CD4-positive, alpha-beta T cell (primary cell): ENCODE measurements at regions not wholly inside any gene's neighbourhood (a gene's known extent, or its start where the extent isn't known, plus 50 kb on each side); places are given as distances from the start of the nearest gene placed in this dataset.
"Not testable (repeated sequence)": the region's sequence is repeated elsewhere in the genome, so short reads cannot be mapped to it uniquely, and the experiment has no call there.

Experiments used
- ATAC-seq: fragments of 200-7000 bp; cut with Tn5 transposase; one replicate; pipeline ENCODE4 v1.10.0; 2022; ENCODE audit warnings: mild to moderate bottlenecking; ENCODE audit not compliant: poor library complexity
- CTCF ChIA-PET: fragments of 350-600 bp; sonication (Branson Sonifier 250); formaldehyde crosslinking; loops from one replicate; lab custom pipeline; 2021; ENCODE audit warnings: antibody characterized with exemption, inconsistent platforms; lab: Charles Lee
- POLR2A ChIA-PET: fragments of 350-600 bp; sonication (Branson Sonifier 250); formaldehyde crosslinking; loops from one replicate; lab custom pipeline; 2021; ENCODE audit warnings: antibody characterized with exemption, inconsistent platforms; lab: Charles Lee
- DNase-seq, 14 experiments: peaks; one replicate each; pipeline ENCODE4 v3.0.0-alpha.2; 2013 to 2020; ENCODE audit warnings: mixed read lengths in 2 of 14
- H3K27ac ChIP-seq, 2 donors: one replicate each; pipeline versions ENCODE4 v1.5.1 to v1.7.0; 2013; ENCODE audit warnings: low read length in 2 of 2, low read depth in 1 of 2, mild to moderate bottlenecking in 1 of 2
- H3K27me3 ChIP-seq, 2 experiments: 1 replicate in 1 of 2; 2 replicates in 1 of 2; pipeline versions ENCODE4 v1.6.1 to v1.7.0; 2013; ENCODE audit warnings: low read length in 2 of 2, control low read depth in 1 of 2, mild to moderate bottlenecking in 1 of 2, moderate library complexity in 1 of 2; ENCODE audit not compliant: insufficient read depth in 2 of 2, control insufficient read depth in 1 of 2
- H3K36me3 ChIP-seq: one replicate; pipeline ENCODE4 v1.6.1; 2013; ENCODE audit warnings: low read length, control low read depth; ENCODE audit not compliant: insufficient read depth
- H3K4me1 ChIP-seq: one replicate; pipeline ENCODE4 v1.6.1; 2013; ENCODE audit warnings: low read length, control low read depth; ENCODE audit not compliant: insufficient read depth
- H3K4me3 ChIP-seq: one replicate; pipeline ENCODE4 v1.5.1; 2013; ENCODE audit warnings: mild to moderate bottlenecking, low read length, moderate library complexity
- H3K9me3 ChIP-seq, 2 experiments: 1 replicate in 1 of 2; 2 replicates in 1 of 2; pipeline versions ENCODE4 v1.6.1 to v1.7.0; 2013; ENCODE audit warnings: low read length in 2 of 2, mild to moderate bottlenecking in 2 of 2, control low read depth in 1 of 2, moderate library complexity in 1 of 2; ENCODE audit not compliant: control insufficient read depth in 1 of 2, insufficient read depth in 1 of 2
- H3K27ac Mint-ChIP-seq: one replicate; pipeline ENCODE4 v1.8.0; 2020; ENCODE audit warnings: mixed read lengths
- H3K27me3 Mint-ChIP-seq: one replicate; pipeline ENCODE4 v1.8.0; 2021; ENCODE audit warnings: mixed read lengths
- H3K36me3 Mint-ChIP-seq: one replicate; pipeline ENCODE4 v1.8.0; 2021; ENCODE audit warnings: low read depth, mixed read lengths
- H3K4me1 Mint-ChIP-seq: one replicate; pipeline ENCODE4 v1.8.0; 2021; ENCODE audit warnings: low read depth, mixed read lengths
- H3K4me3 Mint-ChIP-seq: one replicate; pipeline ENCODE4 v1.8.0; 2020; ENCODE audit warnings: mild to moderate bottlenecking, mixed read lengths
- H3K9me3 Mint-ChIP-seq: one replicate; pipeline ENCODE4 v1.8.0; 2020; ENCODE audit warnings: mixed read lengths
- CTCF ChIP-seq: fragments of 200-600 bp; IDR thresholded peaks from one replicate; pipeline ENCODE4 v1.8.0; 2022; ENCODE audit warnings: antibody characterized with exemption, mild to moderate bottlenecking
- intact Hi-C, 2 experiments: fragments of 100-400 bp; cut with DNase I in 1 of 2; cut with micrococcal nuclease in 1 of 2; formaldehyde crosslinking; loops; one replicate each; pipeline versions ENCODE4 v1.15.1 to v1.9.0; 2023 to 2025; cut with DNase I, micrococcal nuclease

GRCh38 chr2:125004106-125004800 is 979.2 kb downstream of the CNTNAP5 start:
- CTCF ChIA-PET: no interaction called here
- Histone ChIP-seq H3K4me1 (no peaks in the 10 kb centered on the region), H3K27me3 (no peaks in the 10 kb centered on the region), H3K9me3 (no peaks in the 10 kb centered on the region), H3K27ac (no peak overlapping the region), H3K36me3 (no peaks in the 10 kb centered on the region), H3K4me3 (no peak overlapping the region)
- TF ChIP-seq CTCF: no peak
- intact Hi-C loops: no loop called here
- Mint-ChIP-seq H3K27ac (no peak overlapping the region), H3K27me3 (no peaks in the 10 kb centered on the region), H3K4me1 (no peaks in the 10 kb centered on the region), H3K4me3 (no peak overlapping the region), H3K36me3 (no peaks in the 10 kb centered on the region), H3K9me3 (peaks cover 5% of the 10 kb centered on the region)
- ATAC-seq (no peak), DNase-seq (no peak)
- POLR2A ChIA-PET: no interaction called here

GRCh38 chr2:125006676-125007075 is 981.6 kb downstream of the CNTNAP5 start:
- ATAC-seq: no peak
- Mint-ChIP-seq H3K9me3 (peaks cover 13% of the 10 kb centered on the region), H3K36me3 (no peaks in the 10 kb centered on the region), H3K27ac (no peak overlapping the region), H3K27me3 (no peaks in the 10 kb centered on the region), H3K4me1 (no peaks in the 10 kb centered on the region), H3K4me3 (no peak overlapping the region)
- no peaks in the 10 kb centered on the region for H3K27me3 ChIP-seq
- no peaks in the 10 kb centered on the region for H3K36me3 ChIP-seq
- no peak overlapping the region for H3K4me3 ChIP-seq
- no peak for TF ChIP-seq CTCF
- no peak for DNase-seq
- CTCF ChIA-PET: no interaction called here
- no peak overlapping the region for H3K27ac ChIP-seq
- H3K4me1 ChIP-seq: no peaks in the 10 kb centered on the region
- intact Hi-C loops: no loop called here
- POLR2A ChIA-PET: no interaction called here
- H3K9me3 ChIP-seq: no peaks in the 10 kb centered on the region

GRCh38 chr2:125028721-125029120 is 1003.6 kb downstream of the CNTNAP5 start:
- H3K4me3 ChIP-seq, ATAC-seq, H3K27ac Mint-ChIP-seq, CTCF ChIA-PET, DNase-seq, intact Hi-C loops, H3K27me3 ChIP-seq, H3K27ac ChIP-seq, H3K4me1 Mint-ChIP-seq, POLR2A ChIA-PET, H3K36me3 ChIP-seq, H3K36me3 Mint-ChIP-seq, H3K4me3 Mint-ChIP-seq, H3K27me3 Mint-ChIP-seq, H3K4me1 ChIP-seq: not testable (repeated sequence)
- H3K9me3 ChIP-seq: peaks cover 0 to 11% of the 10 kb centered on the region in 2 experiments
- H3K9me3 Mint-ChIP-seq: peaks cover 28% of the 10 kb centered on the region

GRCh38 chr2:125033871-125034270 is 1008.8 kb downstream of the CNTNAP5 start:
- H3K4me1 Mint-ChIP-seq: no peaks in the 10 kb centered on the region
- ChIA-PET POLR2A (no interaction called here), CTCF (no interaction called here)
- TF ChIP-seq CTCF: no peak
- H3K36me3 ChIP-seq: no peaks in the 10 kb centered on the region
- no peak overlapping the region for H3K4me3 Mint-ChIP-seq
- H3K27ac Mint-ChIP-seq: no peak overlapping the region
- DNase-seq (no peak), ATAC-seq (no peak)
- H3K4me1 ChIP-seq: no peaks in the 10 kb centered on the region
- no peak overlapping the region for H3K27ac ChIP-seq
- H3K4me3 ChIP-seq: no peak overlapping the region
- intact Hi-C loops: no loop called here
- H3K27me3 Mint-ChIP-seq: no peaks in the 10 kb centered on the region
- H3K27me3 ChIP-seq: no peaks in the 10 kb centered on the region
- H3K9me3 Mint-ChIP-seq: peaks cover 21% of the 10 kb centered on the region
- H3K36me3 Mint-ChIP-seq: no peaks in the 10 kb centered on the region
- peaks cover 0 to 7% of the 10 kb centered on the region in 2 experiments for H3K9me3 ChIP-seq
